H1 (cell line): ENCODE measurements at regions not wholly inside any gene's neighbourhood (a gene's known extent, or its start where the extent isn't known, plus 50 kb on each side); places are given as distances from the start of the nearest gene placed in this dataset.

Experiments used
- CTCF ChIA-PET: fragments of 300-600 bp; sonication (Branson Sonifier 250); formaldehyde crosslinking; loops from one replicate; lab custom pipeline; 2021; ENCODE audit not compliant: partially characterized antibody; lab: Charles Lee
- POLR2A ChIA-PET: fragments of 300-600 bp; sonication (Branson Sonifier 250); formaldehyde crosslinking; loops from one replicate; lab custom pipeline; 2021; ENCODE audit warnings: inconsistent platforms; ENCODE audit not compliant: partially characterized antibody; lab: Charles Lee
- DNase-seq, 2 experiments: peaks; one replicate each; pipeline versions ENCODE4 v3.0.0 to v3.0.0-alpha.2; 2010 to 2022; ENCODE audit warnings: low spot score in 2 of 2, low read depth in 1 of 2, mixed read lengths in 1 of 2
- FAIRE-seq: peaks from 2 replicates; lab custom pipeline; 2011; peaks lifted over from hg19 to GRCh38; lab: Jason Lieb, UNC
- H2AFZ ChIP-seq: 2 replicates; pipeline ENCODE4 v1.8.1; 2012; ENCODE audit warnings: low read length, inconsistent platforms
- H2AK5ac ChIP-seq: 2 replicates; pipeline ENCODE4 v1.6.1; 2013; ENCODE audit warnings: low read depth, low read length
- H2BK120ac ChIP-seq: replicated peaks from 2 replicates; pipeline ENCODE3; 2013; ENCODE audit warnings: low read depth, low read length, inconsistent platforms
- H2BK12ac ChIP-seq: 2 replicates; pipeline ENCODE4 v1.6.1; 2013; ENCODE audit warnings: low read depth, low read length
- H2BK15ac ChIP-seq: 2 replicates; pipeline ENCODE4 v1.6.1; 2013; ENCODE audit warnings: low read length
- H2BK20ac ChIP-seq: 2 replicates; pipeline ENCODE4 v1.6.1; 2013; ENCODE audit warnings: low read length
- H2BK5ac ChIP-seq: 2 replicates; pipeline ENCODE4 v1.6.1; 2013; ENCODE audit warnings: low read depth, low read length
- H3K14ac ChIP-seq: 2 replicates; pipeline ENCODE4 v1.6.1; 2013; ENCODE audit warnings: inconsistent platforms; ENCODE audit not compliant: insufficient read length
- H3K18ac ChIP-seq: 2 replicates; pipeline ENCODE4 v1.6.1; 2013; ENCODE audit warnings: low read length; ENCODE audit errors: extremely low read depth
- H3K23ac ChIP-seq: 2 replicates; pipeline ENCODE4 v1.6.1; 2013; ENCODE audit warnings: inconsistent platforms; ENCODE audit not compliant: insufficient read length
- H3K23me2 ChIP-seq: 2 replicates; pipeline ENCODE4 v1.6.1; 2013; ENCODE audit warnings: low read depth, low read length
- H3K27ac ChIP-seq: 2 replicates; pipeline ENCODE4 v1.6.1; 2011; ENCODE audit warnings: low read depth, low read length, inconsistent platforms
- H3K27me3 ChIP-seq, 4 experiments: replicated peaks in 1 of 4; 1 replicate in 1 of 4; 2 replicates in 3 of 4; pipeline versions ENCODE4 v1.6.1 to v1.8.1; 2011 to 2013; ENCODE audit warnings: low read length in 3 of 4, mild to moderate bottlenecking in 3 of 4, inconsistent platforms in 2 of 4, mixed read lengths in 2 of 4, moderate library complexity in 1 of 4; ENCODE audit not compliant: control insufficient read depth in 3 of 4, insufficient read depth in 3 of 4; ENCODE audit errors: extremely low read depth in 1 of 4
- H3K36me3 ChIP-seq, 4 experiments: 2 replicates each; pipeline versions ENCODE4 v1.6.1 to v1.8.1; 2011 to 2013; ENCODE audit warnings: mild to moderate bottlenecking in 4 of 4, low read length in 3 of 4, moderate library complexity in 2 of 4, control low read depth in 1 of 4, inconsistent platforms in 1 of 4; ENCODE audit not compliant: insufficient read depth in 4 of 4, control insufficient read depth in 2 of 4
- H3K4ac ChIP-seq: replicated peaks from 2 replicates; pipeline ENCODE3; 2013; ENCODE audit warnings: low read length, low read depth, mixed read lengths, inconsistent platforms; ENCODE audit not compliant: insufficient read length
- H3K4me1 ChIP-seq, 4 experiments: replicated peaks in 1 of 4; 1 replicate in 1 of 4; 2 replicates in 3 of 4; pipeline versions ENCODE4 v1.6.1 to v1.8.1; 2011 to 2013; ENCODE audit warnings: low read length in 3 of 4, inconsistent platforms in 2 of 4, mixed read lengths in 1 of 4; ENCODE audit not compliant: insufficient read depth in 4 of 4, control insufficient read depth in 3 of 4
- H3K4me2 ChIP-seq, 2 experiments: 2 replicates each; pipeline versions ENCODE4 v1.6.1 to v1.8.1; 2011 to 2013; ENCODE audit warnings: low read depth in 2 of 2, low read length in 2 of 2, control low read depth in 1 of 2, inconsistent platforms in 1 of 2, mild to moderate bottlenecking in 1 of 2; ENCODE audit not compliant: insufficient read depth in 1 of 2
- H3K4me3 ChIP-seq, 4 experiments: fragments of 200-600, 300-600 bp in 1 of 4; sonication (generic), shearing (Covaris generic), sonication (Bioruptor Twin) in 1 of 4; 2 replicates each; pipeline versions ENCODE4 v1.5.1 to v1.8.1; 2011 to 2016; ENCODE audit warnings: low read length in 4 of 4, low read depth in 3 of 4, control low read depth in 2 of 4, inconsistent platforms in 2 of 4, mild to moderate bottlenecking in 2 of 4, mixed read lengths in 1 of 4, moderate library complexity in 1 of 4; ENCODE audit not compliant: insufficient read depth in 2 of 4; ENCODE audit errors: extremely low read depth in 1 of 4
- H3K56ac ChIP-seq: replicated peaks from 2 replicates; pipeline ENCODE3; 2013; ENCODE audit warnings: low read depth, mild to moderate bottlenecking, mixed read lengths, low read length, inconsistent platforms; ENCODE audit not compliant: insufficient read length
- H3K79me1 ChIP-seq: 2 replicates; pipeline ENCODE4 v1.6.1; 2013; ENCODE audit warnings: low read depth, low read length, control low read depth
- H3K79me2 ChIP-seq, 2 experiments: 2 replicates each; pipeline versions ENCODE4 v1.6.1 to v1.8.1; 2012 to 2013; ENCODE audit warnings: low read length in 2 of 2, mild to moderate bottlenecking in 2 of 2, inconsistent platforms in 1 of 2; ENCODE audit not compliant: insufficient read depth in 2 of 2, control insufficient read depth in 1 of 2
- H3K9ac ChIP-seq, 4 experiments: replicated peaks in 1 of 4; 1 replicate in 1 of 4; 2 replicates in 3 of 4; pipeline versions ENCODE4 v1.6.1 to v1.8.1; 2011 to 2013; ENCODE audit warnings: low read depth in 3 of 4, low read length in 3 of 4, control low read depth in 2 of 4, mild to moderate bottlenecking in 2 of 4, moderate library complexity in 2 of 4, inconsistent platforms in 1 of 4; ENCODE audit errors: extremely low read depth in 1 of 4
- H3K9me3 ChIP-seq, 2 experiments: 2 replicates each; pipeline versions ENCODE4 v1.6.1 to v1.8.1; 2012 to 2013; ENCODE audit warnings: mild to moderate bottlenecking in 2 of 2, moderate library complexity in 2 of 2, control low read depth in 1 of 2, inconsistent platforms in 1 of 2, low read depth in 1 of 2, low read length in 1 of 2, mixed read lengths in 1 of 2; ENCODE audit not compliant: insufficient read depth in 2 of 2
- H4K20me1 ChIP-seq, 2 experiments: replicated peaks in 1 of 2; 2 replicates each; pipeline versions ENCODE3 to v1.8.1; 2011 to 2013; ENCODE audit warnings: inconsistent platforms in 2 of 2, low read length in 2 of 2, mild to moderate bottlenecking in 1 of 2; ENCODE audit not compliant: insufficient read depth in 2 of 2, control insufficient read depth in 1 of 2
- H4K5ac ChIP-seq: 2 replicates; pipeline ENCODE4 v1.6.1; 2013; ENCODE audit warnings: low read length, low read depth, mixed read lengths, inconsistent platforms; ENCODE audit not compliant: insufficient read length
- H4K8ac ChIP-seq: 2 replicates; pipeline ENCODE4 v1.8.0; 2013; ENCODE audit warnings: mild to moderate bottlenecking, moderate library complexity, low read length, inconsistent platforms; ENCODE audit not compliant: insufficient read depth; ENCODE audit errors: extremely low read depth
- H4K91ac ChIP-seq: replicated peaks from 2 replicates; pipeline ENCODE3; 2013; ENCODE audit warnings: low read length, mixed read lengths, inconsistent platforms; ENCODE audit not compliant: insufficient read length
- BCL11A ChIP-seq, 2 experiments: IDR thresholded peaks; one replicate each; pipeline ENCODE4 v1.6.1; 2011; ENCODE audit warnings: low read depth in 2 of 2, low read length in 2 of 2, mild to moderate bottlenecking in 2 of 2
- CBX5 ChIP-seq: fragments of 300-800, 300-1000 bp; sonication (generic); IDR thresholded peaks from 2 replicates; pipeline ENCODE4 v1.7.1; 2016; ENCODE audit warnings: antibody characterized with exemption, low read length, low read depth
- EGR1 ChIP-seq: IDR thresholded peaks from 2 replicates; pipeline ENCODE4 v1.6.1; 2011; ENCODE audit warnings: low read depth, low read length, borderline replicate concordance
- EP300 ChIP-seq, 2 experiments: IDR thresholded peaks; 1 replicate in 1 of 2; 2 replicates in 1 of 2; pipeline ENCODE4 v1.6.1; 2011 to 2012; ENCODE audit warnings: low read depth in 2 of 2, low read length in 2 of 2, mild to moderate bottlenecking in 2 of 2, borderline replicate concordance in 1 of 2, inconsistent platforms in 1 of 2, moderate library complexity in 1 of 2
- GTF2F1 ChIP-seq: IDR thresholded peaks from 2 replicates; pipeline ENCODE4 v1.6.1; 2012; ENCODE audit warnings: low read depth, low read length, improper control_type of control experiment, borderline replicate concordance
- HDAC6 ChIP-seq: IDR thresholded peaks from one replicate; pipeline ENCODE4 v1.7.1; 2012; ENCODE audit warnings: low read depth, mild to moderate bottlenecking, inconsistent platforms, low read length, moderate library complexity
- JUN ChIP-seq: IDR thresholded peaks from 2 replicates; pipeline ENCODE4 v1.6.1; 2011; ENCODE audit warnings: low read depth, mild to moderate bottlenecking, improper control_type of control experiment, low read length
- KDM5A ChIP-seq: fragments of 200-600 bp; IDR thresholded peaks from 2 replicates; pipeline ENCODE4 v1.7.1; 2012; ENCODE audit warnings: mild to moderate bottlenecking, low read length, inconsistent platforms, mixed read lengths
- POLR2AphosphoS5 ChIP-seq: IDR thresholded peaks from 2 replicates; pipeline ENCODE4 v1.6.1; 2011; ENCODE audit warnings: low read depth, low read length
- RBBP5 ChIP-seq: IDR thresholded peaks from 2 replicates; pipeline ENCODE4 v1.7.1; 2012; ENCODE audit warnings: low read depth, mild to moderate bottlenecking, inconsistent platforms, low read length, moderate library complexity, borderline replicate concordance
- RFX5 ChIP-seq: IDR thresholded peaks from 2 replicates; pipeline ENCODE4 v1.6.1; 2011; ENCODE audit warnings: low read depth, low read length, improper control_type of control experiment, borderline replicate concordance
- SIN3A ChIP-seq, 2 experiments: IDR thresholded peaks in 1 of 2; conservative IDR thresholded peaks in 1 of 2; 2 replicates each; pipeline ENCODE4 v1.6.1; 2011 to 2012; ENCODE audit warnings: low read length in 2 of 2, improper control_type of control experiment in 1 of 2, low read depth in 1 of 2, mild to moderate bottlenecking in 1 of 2
- SIRT6 ChIP-seq: IDR thresholded peaks from one replicate; pipeline ENCODE4 v1.7.1; 2012; ENCODE audit warnings: low read length, inconsistent platforms
- TEAD4 ChIP-seq: IDR thresholded peaks from 2 replicates; pipeline ENCODE4 v1.6.1; 2012; ENCODE audit warnings: low read depth, low read length, inconsistent platforms, mixed read lengths
- YY1 ChIP-seq: IDR thresholded peaks from 2 replicates; pipeline ENCODE4 v1.6.1; 2011; ENCODE audit warnings: low read depth, mild to moderate bottlenecking, low read length
- WGBS, 2 experiments: shearing (Covaris generic) in 1 of 2; methylation state at CpG; one replicate each; pipeline versions ENCODE4 v1.1.6 to v1.1.7; 2013 to 2015; ENCODE audit warnings: low lambda C conversion rate in 2 of 2, mixed read lengths in 2 of 2, inconsistent platforms in 1 of 2, low coverage in 1 of 2, missing lambda C conversion rate in 1 of 2; ENCODE audit not compliant: insufficient replicate concordance in 2 of 2, insufficient coverage in 1 of 2, insufficient read length in 1 of 2; ENCODE audit errors: extremely low coverage in 1 of 2, missing lambda C conversion rate in 1 of 2; 5-methylcytosine and 5-hydroxymethylcytosine counted together

- H3K4me3 ChIP-seq, result no peak overlapping the region
- H2AFZ ChIP-seq, result no peak overlapping the region
- no peaks in the 10 kb centered on the region for H3K79me2 ChIP-seq
- H2BK12ac ChIP-seq, result no peak overlapping the region
- ChIA-PET POLR2A (no interaction called here), CTCF (no interaction called here)
- no peak overlapping the region for H2BK5ac ChIP-seq
- H4K91ac ChIP-seq, result no peak overlapping the region
- H4K8ac ChIP-seq, result no peak overlapping the region
- no peak overlapping the region for H3K14ac ChIP-seq
- H4K20me1 ChIP-seq, result no peaks in the 10 kb centered on the region
- H2BK20ac ChIP-seq, result no peak overlapping the region
- no peak overlapping the region for H3K4me2 ChIP-seq
- H4K5ac ChIP-seq, result no peak overlapping the region
- H2BK120ac ChIP-seq, result no peak overlapping the region
- H3K9ac ChIP-seq, result no peak overlapping the region
- no peak overlapping the region for H3K4ac ChIP-seq
- H2BK15ac ChIP-seq, result no peak overlapping the region
- no peak overlapping the region for H3K56ac ChIP-seq
- WGBS, 2 experiments, result 80% methylated on average over 9 of the region's 9 CpGs; no CpG with 5 or more reads in 1 of the 2 experiments
- no peaks in the 10 kb centered on the region for H3K36me3 ChIP-seq
- no peaks in the 10 kb centered on the region for H3K23me2 ChIP-seq
- no peak for DNase-seq
- no peak overlapping the region for H3K18ac ChIP-seq
- no peak overlapping the region for H2AK5ac ChIP-seq
- no peaks in the 10 kb centered on the region for H3K27me3 ChIP-seq
- H3K27ac ChIP-seq, result no peak overlapping the region
- H3K9me3 ChIP-seq, result no peaks in the 10 kb centered on the region
- FAIRE-seq, result no peak
- H3K79me1 ChIP-seq, result no peaks in the 10 kb centered on the region
- H3K4me1 ChIP-seq, result no peaks in the 10 kb centered on the region
- H3K23ac ChIP-seq, result no peak overlapping the region
- no peak for TF ChIP-seq TEAD4
- no peak for TF ChIP-seq BCL11A (IDR thresholded peaks at IDR 0.05; ENCODE audit: low read depth in 2 of 2, low read length in 2 of 2)
- no peak for TF ChIP-seq KDM5A
- no peak for TF ChIP-seq HDAC6
- TF ChIP-seq EGR1, result no peak
- TF ChIP-seq EP300 (IDR thresholded peaks at IDR 0.05; ENCODE audit: borderline replicate concordance in 1 of 2, low read depth in 2 of 2, low read length in 2 of 2), result no peak
- TF ChIP-seq RBBP5, result no peak
- TF ChIP-seq YY1, result no peak
- TF ChIP-seq RFX5, result no peak
- TF ChIP-seq CBX5, result no peak
- TF ChIP-seq GTF2F1, result no peak
- no peak for TF ChIP-seq JUN
- no peak for TF ChIP-seq SIRT6
- TF ChIP-seq POLR2AphosphoS5, result no peak
- no peak for TF ChIP-seq SIN3A (conservative IDR thresholded peaks at IDR 0.05 in 1 of 2, IDR thresholded peaks at IDR 0.05 in 1 of 2; ENCODE audit: low read depth in 1 of 2, low read length in 2 of 2)
Measured at GRCh38 chr11:128328955-128329551, 258.3 kb downstream of the ETS1 start.
